T-cell (primary cell): ENCODE measurements at regions not wholly inside any gene's neighbourhood (a gene's known extent, or its start where the extent isn't known, plus 50 kb on each side); places are given as distances from the start of the nearest gene placed in this dataset.

Source experiments
- ATAC-seq, 4 experiments: fragments of 200-7000 bp in 3 of 4; fragments of 150-1000 bp in 1 of 4; cut with Tn5 transposase; replicated peaks in 1 of 4; 1 replicate in 3 of 4; 2 replicates in 1 of 4; pipeline ENCODE4 v1.10.0; 2021; ENCODE audit warnings: moderate library complexity in 3 of 4, mild to moderate bottlenecking in 2 of 4, moderate number of reproducible peaks in 1 of 4
- CTCF ChIA-PET, 2 donors: fragments of 300-600 bp; sonication (Branson Sonifier 250); formaldehyde crosslinking; loops; one replicate each; lab custom pipeline; 2022; ENCODE audit warnings: antibody characterized with exemption in 2 of 2; lab: Charles Lee
- POLR2A ChIA-PET, 2 donors: fragments of 300-600 bp; sonication (Branson Sonifier 250); formaldehyde crosslinking; loops; one replicate each; lab custom pipeline; 2022; ENCODE audit warnings: antibody characterized with exemption in 2 of 2; lab: Charles Lee
- DNase-seq, 35 experiments: peaks; one replicate each; pipeline versions ENCODE4 v3.0.0 to v3.0.0-alpha.2; 2013 to 2023
- H3K27ac ChIP-seq: one replicate; pipeline ENCODE4 v1.5.1; 2013; ENCODE audit warnings: low read length
- H3K27me3 ChIP-seq, 2 experiments: replicated peaks in 1 of 2; 1 replicate in 1 of 2; 2 replicates in 1 of 2; pipeline versions ENCODE4 v1.6.1 to v1.7.0; 2013; ENCODE audit warnings: low read length in 1 of 2, mixed read lengths in 1 of 2; ENCODE audit not compliant: control insufficient read depth in 2 of 2, insufficient read depth in 2 of 2; ENCODE audit errors: extremely low read depth in 1 of 2
- H3K36me3 ChIP-seq, 2 donors: 1 replicate in 1 of 2; 2 replicates in 1 of 2; pipeline versions ENCODE4 v1.6.1 to v1.7.0; 2013; ENCODE audit warnings: low read length in 1 of 2; ENCODE audit not compliant: control insufficient read depth in 2 of 2, insufficient read depth in 1 of 2; ENCODE audit errors: extremely low read depth in 1 of 2
- H3K4me1 ChIP-seq, 2 experiments: 1 replicate in 1 of 2; 2 replicates in 1 of 2; pipeline versions ENCODE4 v1.6.1 to v1.7.0; 2013; ENCODE audit warnings: low read length in 2 of 2, mixed read lengths in 1 of 2; ENCODE audit not compliant: insufficient read depth in 2 of 2, control insufficient read depth in 1 of 2; ENCODE audit errors: extremely low read depth in 1 of 2
- H3K4me3 ChIP-seq, 2 donors: 1 replicate in 1 of 2; 2 replicates in 1 of 2; pipeline versions ENCODE4 v1.5.1 to v1.7.0; 2013; ENCODE audit warnings: mild to moderate bottlenecking in 2 of 2, low read length in 1 of 2, moderate library complexity in 1 of 2; ENCODE audit not compliant: control insufficient read depth in 1 of 2; ENCODE audit errors: extremely low read depth in 1 of 2
- H3K9me3 ChIP-seq: 2 replicates; pipeline ENCODE4 v1.7.0; 2013
- H3K27ac Mint-ChIP-seq, 2 donors: one replicate each; pipeline ENCODE4 v1.8.0; 2020 to 2021; ENCODE audit warnings: mild to moderate bottlenecking in 2 of 2, mixed read lengths in 2 of 2
- H3K27me3 Mint-ChIP-seq, 2 donors: one replicate each; pipeline ENCODE4 v1.8.0; 2021 to 2022; ENCODE audit warnings: mixed read lengths in 2 of 2
- H3K36me3 Mint-ChIP-seq: one replicate; pipeline ENCODE4 v1.8.0; 2021; ENCODE audit warnings: mixed read lengths
- H3K4me1 Mint-ChIP-seq, 3 donors: one replicate each; pipeline ENCODE4 v1.8.0; 2020 to 2022; ENCODE audit warnings: mixed read lengths in 3 of 3, mild to moderate bottlenecking in 1 of 3
- H3K4me3 Mint-ChIP-seq, 3 donors: one replicate each; pipeline ENCODE4 v1.8.0; 2020 to 2022; ENCODE audit warnings: mild to moderate bottlenecking in 3 of 3, mixed read lengths in 3 of 3, moderate library complexity in 3 of 3
- H3K9me3 Mint-ChIP-seq, 3 donors: one replicate each; pipeline ENCODE4 v1.8.0; 2020 to 2022; ENCODE audit warnings: mixed read lengths in 3 of 3
- WGBS: methylation state at CpG from one replicate; pipeline ENCODE4 v1.1.5; 2013; ENCODE audit warnings: missing lambda C conversion rate; ENCODE audit not compliant: insufficient coverage; 5-methylcytosine and 5-hydroxymethylcytosine counted together

GRCh38 chr9:129356871-129357772 is 179.1 kb upstream of the IER5L start:
- peaks cover 0 to 9% (median 6%) of the 10 kb centered on the region in 3 donors for H3K9me3 Mint-ChIP-seq
- no peak overlapping the region for H3K27ac Mint-ChIP-seq
- Histone ChIP-seq H3K27me3 (peaks cover 0 to 28% of the 10 kb centered on the region in 2 experiments), H3K4me3 (no peak overlapping the region), H3K9me3 (no peaks in the 10 kb centered on the region), H3K27ac (no peak overlapping the region), H3K4me1 (peaks cover 0 to 7% of the 10 kb centered on the region in 2 experiments), H3K36me3 (no peaks in the 10 kb centered on the region)
- no peak for ATAC-seq
- 88% methylated on average over 10 of the region's 18 CpGs for WGBS
- no peak overlapping the region for H3K4me3 Mint-ChIP-seq
- DNase-seq = no peak
- POLR2A ChIA-PET = no interaction called here
- H3K4me1 Mint-ChIP-seq = peaks cover 0 to 3% (median 0%) of the 10 kb centered on the region in 3 donors
- CTCF ChIA-PET = no interaction called here
- H3K36me3 Mint-ChIP-seq = no peaks in the 10 kb centered on the region
- peaks cover 0 to 11% of the 10 kb centered on the region in 2 donors for H3K27me3 Mint-ChIP-seq

- Mint-ChIP-seq H3K36me3 (no peaks in the 10 kb centered on the region), H3K4me1 (peaks cover 3 to 7% (median 6%) of the 10 kb centered on the region in 3 donors), H3K27me3 (peaks cover 0 to 14% of the 10 kb centered on the region in 2 donors), H3K4me3 (no peak overlapping the region), H3K9me3 (peaks cover 0 to 9% (median 6%) of the 10 kb centered on the region in 3 donors), H3K27ac (no peak overlapping the region)
- ChIA-PET POLR2A (no interaction called here), CTCF (interaction anchor here in 1 of 2 donors (0.5 kb wide), 1 partner anchor 213 kb away, joined by 4 read pairs; no protein-coding TSS in a partner anchor)
- 100% methylated on average over 2 of the region's 5 CpGs for WGBS
- Histone ChIP-seq H3K27ac (no peak overlapping the region), H3K27me3 (peaks cover 0 to 37% of the 10 kb centered on the region in 2 experiments), H3K4me3 (no peak overlapping the region), H3K4me1 (peaks cover 0 to 17% of the 10 kb centered on the region in 2 experiments), H3K36me3 (no peaks in the 10 kb centered on the region), H3K9me3 (no peaks in the 10 kb centered on the region)
- ATAC-seq = no peak
- no peak for DNase-seq
Observed at GRCh38 chr9:129355631-129356030, 177.6 kb upstream of the IER5L start.

- POLR2A ChIA-PET = no interaction called here
- Mint-ChIP-seq H3K27me3 (peaks cover 0 to 16% of the 10 kb centered on the region in 2 donors), H3K4me1 (peaks cover 3 to 7% (median 6%) of the 10 kb centered on the region in 3 donors), H3K9me3 (peaks cover 0 to 9% (median 6%) of the 10 kb centered on the region in 3 donors), H3K4me3 (no peak overlapping the region), H3K36me3 (no peaks in the 10 kb centered on the region), H3K27ac (no peak overlapping the region)
- Histone ChIP-seq H3K27ac (no peak overlapping the region), H3K4me3 (no peak overlapping the region), H3K9me3 (no peaks in the 10 kb centered on the region), H3K4me1 (peaks cover 0 to 17% of the 10 kb centered on the region in 2 experiments), H3K36me3 (no peaks in the 10 kb centered on the region), H3K27me3 (peaks cover 0 to 47% of the 10 kb centered on the region in 2 experiments)
- no peak for DNase-seq
- CTCF ChIA-PET = interaction anchor here in 1 of 2 donors (0.6 kb wide), 1 partner anchor 268 kb away, joined by 3 read pairs; no protein-coding TSS in a partner anchor
- ATAC-seq = no peak
- 86% methylated on average over 2 of the region's 7 CpGs for WGBS
Observed at GRCh38 chr9:129354498-129354897, 176.4 kb upstream of the IER5L start.

GRCh38 chr9:129353697-129354336 is 175.8 kb upstream of the IER5L start:
- Mint-ChIP-seq H3K4me1 (peaks cover 3 to 7% (median 6%) of the 10 kb centered on the region in 3 donors), H3K36me3 (no peaks in the 10 kb centered on the region), H3K4me3 (no peak overlapping the region), H3K27me3 (peaks cover 0 to 15% of the 10 kb centered on the region in 2 donors), H3K9me3 (peaks cover 0 to 9% (median 6%) of the 10 kb centered on the region in 3 donors), H3K27ac (no peak overlapping the region)
- Histone ChIP-seq H3K27ac (no peak overlapping the region), H3K4me3 (no peak overlapping the region), H3K4me1 (peaks cover 0 to 17% of the 10 kb centered on the region in 2 experiments), H3K9me3 (no peaks in the 10 kb centered on the region), H3K36me3 (no peaks in the 10 kb centered on the region), H3K27me3 (peaks cover 0 to 48% of the 10 kb centered on the region in 2 experiments)
- DNase-seq (no peak), ATAC-seq (no peak)
- ChIA-PET CTCF (no interaction called here), POLR2A (no interaction called here)
- WGBS = 71% methylated on average over 6 of the region's 12 CpGs

GRCh38 chr9:129352146-129352865 is 174.2 kb upstream of the IER5L start:
- ChIA-PET CTCF (no interaction called here), POLR2A (interaction anchor here in 1 of 2 donors (0.5 kb wide), 1 partner anchor 19 kb away, joined by 5 read pairs; no protein-coding TSS in a partner anchor)
- H3K4me1 ChIP-seq = peaks cover 0 to 17% of the 10 kb centered on the region in 2 experiments
- no peaks in the 10 kb centered on the region for H3K9me3 ChIP-seq
- Mint-ChIP-seq H3K27ac (no peak overlapping the region), H3K36me3 (no peaks in the 10 kb centered on the region), H3K27me3 (peaks cover 0 to 11% of the 10 kb centered on the region in 2 donors), H3K9me3 (peaks cover 0 to 9% (median 6%) of the 10 kb centered on the region in 3 donors), H3K4me3 (peak overlapping the region in 1 of 3 donors; percentile 70), H3K4me1 (peaks cover 3 to 7% (median 6%) of the 10 kb centered on the region in 3 donors)
- H3K27me3 ChIP-seq = peaks cover 0 to 53% of the 10 kb centered on the region in 2 experiments
- DNase-seq (no peak), ATAC-seq (peak in 2 of 4 experiments; percentile 19 to 34)
- peak overlapping the region in 1 of 2 donors; percentile 27 for H3K4me3 ChIP-seq
- no peak overlapping the region for H3K27ac ChIP-seq
- no peaks in the 10 kb centered on the region for H3K36me3 ChIP-seq
- WGBS = 33% methylated on average over 25 of the region's 49 CpGs
